GM23248 (cell line): ENCODE measurements at regions not wholly inside any gene's neighbourhood (a gene's known extent, or its start where the extent isn't known, plus 50 kb on each side); places are given as distances from the start of the nearest gene placed in this dataset.

Experiments used
- EZH2 ChIP-seq: fragments of 200-600 bp; sonication (generic); IDR thresholded peaks from 2 replicates; pipeline ENCODE4 v1.6.1; 2018; ENCODE audit warnings: antibody characterized with exemption, mild to moderate bottlenecking; ENCODE audit not compliant: insufficient read depth, poor library complexity, severe bottlenecking
- EZH2phosphoT487 ChIP-seq: fragments of 200-600 bp; sonication (generic); IDR thresholded peaks from 2 replicates; pipeline ENCODE4 v1.6.1; 2018; ENCODE audit warnings: antibody characterized with exemption, moderate library complexity, mild to moderate bottlenecking, low read depth; ENCODE audit not compliant: insufficient read depth

DNA sequence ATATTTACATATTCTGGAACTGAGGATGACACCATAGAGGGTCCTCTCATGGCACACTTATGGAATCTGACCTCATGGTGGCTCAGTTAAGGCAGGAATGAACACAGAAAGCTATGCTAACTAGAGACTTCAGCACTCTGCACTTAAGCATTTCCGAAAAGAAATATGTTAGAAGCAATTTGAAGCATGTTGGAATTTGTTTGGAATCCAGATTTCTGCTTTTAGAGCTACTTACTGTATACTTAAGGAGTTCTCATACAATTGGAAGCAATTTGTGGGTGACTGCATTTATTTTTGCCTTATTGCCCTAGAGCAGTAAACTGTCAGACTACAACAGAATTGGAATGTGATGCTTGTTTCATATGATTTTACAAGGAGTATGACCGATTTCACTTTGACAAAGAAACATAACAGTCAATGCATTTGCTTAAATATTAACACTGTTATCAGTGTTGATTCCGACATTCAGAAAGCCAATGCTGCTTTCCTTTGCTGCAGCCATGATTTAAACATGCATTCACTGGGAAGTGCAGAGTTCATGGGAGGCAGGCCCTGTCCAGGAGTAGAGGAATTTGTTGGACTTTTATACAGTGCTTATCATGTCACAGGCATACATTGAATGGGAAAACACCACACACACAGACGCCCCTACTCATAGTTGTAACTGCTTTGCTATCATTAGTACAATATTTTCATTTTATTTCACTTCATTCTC is 244.4 kb downstream of the SAMD5 start:
- TF ChIP-seq EZH2 (no peak), EZH2phosphoT487 (no peak)
